ENCODE measurements at regions not wholly inside any gene's neighbourhood (a gene's known extent, or its start where the extent isn't known, plus 50 kb on each side); places are given as distances from the start of the nearest gene placed in this dataset.

DNA sequence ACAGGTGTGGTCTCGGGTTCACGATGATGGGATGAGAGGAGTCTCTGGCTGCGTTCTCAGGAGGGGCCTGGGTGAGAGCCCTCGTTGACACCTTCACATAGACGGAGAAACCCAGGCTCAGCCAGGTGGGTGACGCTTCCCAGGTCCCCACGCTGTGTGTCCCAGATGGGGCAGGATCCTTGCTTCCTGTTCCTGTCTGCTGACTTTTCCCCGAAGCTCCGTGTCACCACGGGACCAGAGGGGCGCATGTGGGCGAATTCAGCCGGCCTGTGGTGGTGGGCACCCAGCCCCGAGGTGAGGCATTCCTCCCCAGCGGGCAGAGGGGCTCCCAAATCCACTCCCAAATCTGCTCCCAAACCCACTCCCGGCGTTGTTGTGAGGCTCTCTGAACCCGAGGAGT lies 732.8 kb downstream of the BRD1 start:
- no peak for DNase-seq

DNA sequence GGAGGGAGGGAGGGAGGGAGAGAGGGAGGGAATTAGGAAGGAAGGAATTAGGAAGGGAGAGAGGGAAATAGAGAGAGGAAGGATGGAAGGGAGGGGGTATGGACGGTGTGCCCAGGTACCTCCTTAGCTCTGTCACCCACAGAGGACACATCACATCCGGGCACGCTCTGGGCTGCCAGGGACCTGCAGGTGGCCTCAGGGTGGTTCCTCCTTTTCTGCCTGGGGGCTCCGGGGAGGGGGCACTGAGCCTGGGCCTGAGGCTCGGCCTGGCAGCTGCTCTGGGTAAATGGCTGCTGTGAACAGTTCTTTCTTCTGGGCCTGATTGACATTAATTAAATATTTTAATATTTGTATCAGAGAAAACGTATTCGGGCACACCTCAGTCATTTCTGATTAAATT lies 733.5 kb downstream of the BRD1 start:
- no peak for DNase-seq

DNA sequence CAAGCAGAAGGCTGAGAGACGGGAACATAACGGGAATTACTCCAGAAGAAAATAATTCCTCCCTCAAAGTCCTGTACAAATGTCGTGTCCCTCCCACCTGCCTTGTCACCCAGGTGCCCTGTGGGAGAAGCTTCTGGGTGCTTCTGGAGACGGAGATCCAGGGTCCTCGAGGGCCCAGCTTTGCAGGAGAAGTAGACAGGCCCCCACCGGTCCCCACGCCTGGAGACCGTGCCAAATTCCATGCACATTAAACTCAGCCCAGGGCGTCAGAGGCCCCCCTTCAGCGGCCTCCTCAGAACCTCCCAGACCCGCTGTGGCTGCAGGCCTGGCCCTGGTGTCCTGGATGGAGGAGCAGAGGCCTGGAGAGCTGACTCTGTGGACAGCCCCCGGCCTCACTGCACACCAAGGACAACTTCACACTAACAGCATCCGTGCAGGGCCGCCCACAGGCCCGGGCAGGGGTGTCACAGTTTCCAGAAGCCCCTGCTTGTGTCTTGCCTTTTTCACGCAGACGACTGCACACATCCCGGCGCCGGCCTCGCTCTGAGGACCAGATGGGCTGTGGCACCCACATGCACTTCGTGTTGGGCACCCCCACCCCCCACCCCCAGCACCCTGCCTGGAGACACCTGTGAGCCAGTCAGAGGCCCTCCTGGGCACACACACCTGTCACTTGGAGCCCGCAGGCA lies 734.3 kb downstream of the BRD1 start:
- no peak for DNase-seq

DNA sequence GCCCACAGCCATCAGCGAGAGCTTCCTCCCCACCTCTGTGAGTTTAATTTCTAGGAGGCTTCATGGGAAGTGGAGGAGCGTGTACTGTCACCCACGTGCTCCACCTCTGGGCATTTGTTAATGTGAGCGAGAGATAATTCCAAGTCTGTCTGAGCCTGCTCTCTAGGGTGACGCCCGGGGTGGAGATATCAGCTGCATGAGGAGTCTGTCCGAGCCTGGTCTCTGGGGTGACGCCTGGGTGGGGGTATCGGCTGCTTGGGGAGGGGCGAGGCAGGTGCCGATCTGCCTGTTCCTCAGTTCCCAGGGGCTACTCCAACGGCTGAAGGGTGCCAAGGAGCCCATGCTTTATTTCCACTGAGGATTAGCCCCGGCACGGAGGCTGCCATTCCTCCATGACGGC lies 735.0 kb downstream of the BRD1 start:
- DNase-seq: no peak

DNA sequence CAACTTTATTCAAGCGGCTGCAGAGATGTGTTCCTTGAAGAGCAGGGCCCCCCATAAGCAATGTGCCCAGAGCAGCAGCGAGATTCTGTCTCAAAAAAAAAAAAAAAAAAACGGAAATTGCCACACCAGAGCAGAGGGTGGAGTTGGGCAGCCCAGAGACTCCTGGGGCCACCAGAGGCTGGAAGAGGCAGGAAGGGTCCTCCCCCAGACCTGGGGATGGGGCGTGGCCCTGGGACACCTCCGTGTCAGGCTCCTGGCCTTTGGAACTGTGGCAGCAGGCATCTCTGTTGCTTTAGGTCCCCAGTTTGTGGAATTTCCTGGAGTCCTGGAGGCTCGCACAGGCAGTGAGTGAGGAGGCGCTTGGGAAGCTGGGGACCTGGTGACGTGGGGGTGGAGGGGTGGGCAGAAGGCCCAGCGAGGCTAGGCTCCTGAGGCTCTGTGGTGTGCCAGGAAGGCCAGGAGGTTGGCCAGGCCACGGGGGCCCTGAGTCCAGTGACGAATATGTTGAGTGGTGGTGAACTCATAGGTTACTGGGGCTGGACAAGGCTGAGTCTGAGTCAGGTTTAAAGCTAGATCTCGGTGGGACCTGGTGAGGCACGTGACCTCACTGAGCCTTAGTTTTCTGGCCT lies 735.6 kb downstream of the BRD1 start:
- DNase-seq: no peak

DNA sequence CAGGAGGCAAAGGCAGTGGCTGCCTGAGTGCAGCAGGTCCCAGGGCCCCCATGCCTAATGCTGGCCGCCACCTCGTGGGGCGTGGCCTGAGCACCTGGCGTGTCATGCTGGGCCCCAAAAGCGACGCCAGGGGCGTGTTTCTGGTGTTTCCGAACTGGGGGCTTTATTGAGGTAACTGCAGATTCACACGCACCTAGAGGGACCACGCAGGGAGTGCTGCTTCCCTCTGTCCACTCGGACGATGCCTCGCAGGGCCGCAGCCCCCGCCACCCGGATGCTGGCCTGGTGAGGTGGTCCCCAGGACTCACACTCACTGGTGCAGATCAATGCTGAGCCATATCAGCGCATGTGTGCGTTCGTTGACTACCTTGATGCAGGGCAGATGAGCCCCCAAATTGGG lies 736.2 kb downstream of the BRD1 start:
- DNase-seq: no peak

DNA sequence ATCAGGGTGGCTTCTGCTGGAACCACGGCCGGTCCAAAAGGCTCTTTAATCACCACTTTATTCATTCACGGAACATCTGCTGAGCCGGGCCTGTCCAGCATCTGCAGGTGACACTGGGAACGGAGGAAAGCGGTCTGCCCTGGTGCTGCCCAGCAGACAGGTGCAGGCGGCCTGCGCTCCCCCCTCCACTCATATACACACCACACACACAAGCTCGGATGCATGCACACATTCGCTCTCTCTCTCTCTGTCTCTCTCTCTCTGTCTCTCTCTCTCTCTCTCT lies 736.9 kb downstream of the BRD1 start:
- no peak for DNase-seq

DNA sequence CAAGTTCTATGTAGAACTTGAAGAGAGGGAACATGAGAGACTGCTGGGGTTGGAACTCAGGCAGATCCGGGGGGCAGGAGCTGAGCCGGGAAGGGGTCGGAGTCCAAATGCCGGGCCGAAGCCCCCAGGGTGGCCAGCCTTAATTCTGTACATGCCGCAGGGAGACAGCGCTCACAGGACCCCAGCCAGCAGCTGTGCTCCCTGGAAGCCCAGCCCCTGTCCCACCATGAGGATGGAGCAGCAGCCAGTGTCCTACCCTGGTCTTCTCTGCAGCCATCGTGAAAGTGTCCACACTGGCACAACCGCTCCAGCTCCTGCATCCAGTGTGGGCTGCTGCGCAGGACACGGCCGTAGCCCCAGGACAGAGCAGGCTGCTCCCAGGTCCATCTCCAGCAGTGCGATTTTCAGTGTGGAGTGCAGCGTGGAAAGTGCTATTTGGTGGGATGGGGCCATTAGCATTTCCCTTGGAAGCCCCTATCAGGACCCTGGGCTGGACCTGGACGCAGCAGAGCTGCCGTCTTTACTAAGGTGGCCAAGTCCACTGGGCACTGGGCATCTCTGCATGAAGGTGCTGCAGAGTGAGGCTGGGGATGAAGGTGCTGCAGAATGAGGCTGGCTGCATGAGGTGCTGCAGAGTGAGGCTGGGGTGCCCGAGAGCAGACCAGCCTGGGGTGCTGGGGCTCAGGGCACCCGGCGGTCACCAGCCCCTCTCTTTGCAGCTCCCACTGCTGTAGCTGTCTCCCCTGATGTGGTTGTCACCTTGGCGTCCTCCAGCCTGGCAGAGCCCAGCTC lies 737.4 kb downstream of the BRD1 start:
- DNase-seq: no peak

DNA sequence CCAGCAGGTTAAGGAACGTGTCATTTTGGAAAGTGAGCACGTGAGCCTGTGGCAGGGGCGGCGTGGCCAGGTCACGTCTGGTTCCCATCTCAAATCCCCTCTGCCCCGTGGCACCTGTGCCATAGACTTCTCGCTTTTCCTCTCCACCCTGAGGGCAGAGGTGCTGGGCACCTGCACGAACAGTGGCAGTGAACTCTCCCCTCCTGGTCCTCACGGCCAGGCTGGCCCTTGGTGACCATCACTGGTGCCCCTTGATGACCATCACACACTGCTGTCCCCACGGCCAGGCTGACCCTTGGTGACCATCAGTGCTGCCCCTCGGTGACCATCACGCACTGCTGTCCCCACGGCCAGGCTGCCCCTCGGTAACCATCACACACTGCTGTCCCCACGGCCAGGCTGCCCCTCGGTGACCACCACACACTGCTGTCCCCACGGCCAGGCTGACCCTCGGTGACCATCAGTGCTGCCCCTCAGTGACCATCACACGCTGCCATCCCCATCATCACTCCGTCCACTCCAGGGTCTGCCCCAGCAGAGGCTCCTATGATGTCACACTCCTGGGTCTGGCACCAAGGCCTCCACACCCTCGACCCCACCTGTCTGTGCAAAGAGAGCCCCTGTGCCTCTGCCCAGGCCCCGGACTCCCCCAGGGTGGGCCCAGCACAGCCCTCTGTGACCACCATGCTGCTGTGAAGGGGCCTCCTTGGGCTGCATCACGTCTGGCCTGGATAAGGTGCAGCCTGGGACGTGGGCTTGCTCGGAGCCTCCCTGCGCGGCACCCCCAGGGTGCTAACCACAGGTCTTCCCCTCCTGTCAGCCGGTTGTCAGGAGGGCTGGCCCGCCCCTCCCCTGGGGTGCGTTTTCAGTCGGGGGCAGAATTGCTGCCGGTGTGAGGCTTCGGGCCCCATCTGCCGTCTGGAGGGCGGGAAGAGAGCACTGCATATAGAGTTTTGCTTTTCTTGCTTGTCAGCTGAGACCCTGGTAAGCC lies 738.6 kb downstream of the BRD1 start:
- DNase-seq: no peak

DNA sequence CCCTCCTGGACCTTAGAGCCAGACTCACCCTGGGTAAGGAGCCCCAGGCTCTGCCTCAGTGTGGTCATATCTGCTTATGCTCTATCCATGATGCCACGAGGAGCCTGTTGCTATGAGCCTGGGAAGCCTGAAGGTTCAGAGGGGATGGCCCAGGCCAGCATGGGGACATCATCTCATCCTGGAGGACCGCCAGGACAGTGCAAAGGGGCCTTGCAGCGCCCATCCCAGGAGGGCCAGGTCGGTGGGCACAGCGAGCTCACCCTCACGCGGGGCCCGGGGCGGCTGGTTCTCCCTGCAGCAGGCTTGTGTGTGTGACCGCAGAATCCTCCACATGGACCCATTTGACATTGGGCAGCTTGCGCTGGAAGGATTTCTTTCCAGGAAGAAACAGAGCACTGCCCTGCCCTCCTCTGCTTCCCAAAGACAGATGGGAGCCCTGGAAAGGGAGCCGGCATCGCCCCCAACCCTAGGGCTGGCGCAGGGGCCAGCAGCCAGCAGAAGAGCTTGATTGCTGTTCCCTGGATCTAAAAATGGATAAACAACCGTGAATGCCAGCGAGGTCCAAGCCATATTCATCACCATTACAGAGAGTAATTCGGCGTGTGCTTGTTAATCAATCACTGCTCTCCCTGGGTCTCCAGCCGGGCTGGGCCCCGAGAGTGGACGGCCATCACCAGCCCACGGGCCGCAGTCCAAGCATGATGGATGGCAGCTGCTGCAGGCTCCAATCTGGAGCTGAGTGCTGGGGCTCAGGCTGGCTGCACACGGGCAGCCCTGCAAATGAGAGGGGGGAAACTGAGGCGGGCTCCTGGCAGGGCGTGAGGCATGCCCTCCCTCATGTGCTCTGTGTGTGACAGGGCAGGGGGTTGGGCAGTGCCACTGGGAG lies 739.7 kb downstream of the BRD1 start:
- DNase-seq: no peak

DNA sequence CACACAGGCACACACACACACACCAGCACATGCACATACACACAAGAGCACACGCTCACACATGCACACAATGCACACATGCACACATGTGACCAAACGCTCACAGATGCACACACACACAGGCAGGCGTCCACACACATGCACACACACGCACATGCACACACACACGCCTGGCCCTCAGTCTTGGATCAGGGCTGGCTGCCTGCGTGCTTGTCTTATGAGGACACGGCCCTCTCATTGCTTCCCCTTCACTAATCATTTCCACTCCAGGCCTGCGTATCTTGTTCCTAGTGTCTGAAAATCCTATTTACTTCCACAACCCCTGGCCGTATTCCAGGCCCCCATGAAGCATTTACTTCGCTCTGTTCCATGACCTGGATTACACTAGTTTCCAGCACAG lies 740.5 kb downstream of the BRD1 start:
- peak; percentile 20 for DNase-seq

DNA sequence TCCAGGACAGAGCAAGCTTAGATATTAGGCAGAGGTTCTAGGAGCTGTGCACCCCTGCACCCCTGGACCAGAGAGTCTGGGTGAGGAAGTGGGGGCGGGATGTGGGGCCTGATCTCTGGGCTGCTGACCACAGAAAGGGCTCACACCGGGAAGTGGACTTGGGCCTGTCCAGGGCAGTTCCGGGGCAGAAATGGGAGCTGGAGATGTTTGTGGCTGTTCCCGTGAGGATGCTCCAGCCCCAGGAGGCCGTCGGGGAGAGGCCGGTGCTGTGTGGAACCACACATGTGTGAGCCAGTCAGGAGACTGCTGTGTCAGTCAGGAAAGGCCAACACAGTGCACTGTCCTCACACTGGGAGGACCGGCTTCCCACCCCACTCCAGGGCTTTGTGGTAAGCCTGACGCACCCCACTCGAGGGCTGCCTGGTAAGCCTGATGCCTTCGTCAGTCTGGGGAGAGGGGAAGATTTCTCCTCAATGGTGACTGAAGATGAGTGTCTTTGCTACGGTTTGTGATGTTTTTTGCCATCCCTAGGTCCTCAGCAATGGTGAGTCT lies 741.0 kb downstream of the BRD1 start:
- no peak for DNase-seq

DNA sequence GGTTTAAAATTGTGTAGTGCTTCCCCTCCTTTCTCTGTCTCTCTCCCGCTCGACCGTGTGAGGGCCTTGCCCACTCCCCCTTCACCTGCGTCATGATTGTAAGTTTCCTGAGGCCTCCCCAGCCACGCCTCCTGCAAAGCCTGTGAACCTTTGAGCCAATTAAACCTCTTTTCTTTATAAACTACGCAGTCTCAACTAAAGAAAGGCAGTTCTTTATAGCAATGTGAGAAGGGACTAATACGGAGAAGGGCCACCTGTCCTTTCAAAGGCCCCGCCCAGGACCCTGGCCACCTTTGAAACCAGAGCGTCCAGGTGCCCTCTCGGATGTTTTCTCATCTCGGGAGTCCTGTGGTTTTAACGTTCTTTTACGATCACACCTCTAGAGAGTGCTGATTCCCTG lies 741.5 kb downstream of the BRD1 start:
- DNase-seq: no peak

DNA sequence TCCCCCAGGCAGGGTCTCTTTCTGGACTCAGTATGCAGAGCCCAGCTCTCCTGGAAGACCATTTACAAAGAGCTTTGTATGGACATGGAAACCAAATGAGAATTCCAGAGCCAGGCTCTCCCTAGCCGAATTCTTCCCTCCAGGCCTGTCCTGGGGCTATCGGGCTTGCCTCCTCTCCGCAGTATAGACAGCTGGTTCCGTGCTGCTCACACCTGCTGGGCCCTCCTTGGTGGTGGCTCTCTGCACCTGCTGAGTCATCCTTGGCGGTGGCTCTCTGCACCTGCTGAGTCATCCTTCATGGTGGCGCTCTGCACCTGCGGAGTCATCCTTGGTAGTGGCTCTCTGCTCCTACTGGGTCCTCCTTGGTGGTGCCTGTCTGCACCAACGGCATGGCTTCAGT lies 743.5 kb downstream of the BRD1 start:
- DNase-seq: no peak

DNA sequence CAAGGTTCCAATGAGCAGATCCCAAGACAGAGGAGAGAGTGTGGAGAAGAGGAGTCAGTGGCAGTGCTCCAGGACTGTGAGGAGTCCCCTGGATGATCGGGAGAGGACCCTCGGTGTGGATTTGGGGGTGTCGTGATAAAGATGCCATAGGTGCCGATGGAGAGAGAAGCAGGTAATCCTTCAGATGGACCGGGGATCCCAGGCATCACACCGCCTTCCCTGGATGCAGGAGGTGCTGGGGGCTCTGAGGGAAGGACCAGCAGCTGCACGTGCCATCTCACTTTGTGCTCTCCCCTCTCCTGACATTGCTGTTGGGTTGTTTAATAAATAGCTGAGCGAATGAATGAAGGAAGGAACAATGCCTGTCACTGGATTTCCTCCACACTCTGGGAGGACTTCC lies 744.1 kb downstream of the BRD1 start:
- DNase-seq: no peak

DNA sequence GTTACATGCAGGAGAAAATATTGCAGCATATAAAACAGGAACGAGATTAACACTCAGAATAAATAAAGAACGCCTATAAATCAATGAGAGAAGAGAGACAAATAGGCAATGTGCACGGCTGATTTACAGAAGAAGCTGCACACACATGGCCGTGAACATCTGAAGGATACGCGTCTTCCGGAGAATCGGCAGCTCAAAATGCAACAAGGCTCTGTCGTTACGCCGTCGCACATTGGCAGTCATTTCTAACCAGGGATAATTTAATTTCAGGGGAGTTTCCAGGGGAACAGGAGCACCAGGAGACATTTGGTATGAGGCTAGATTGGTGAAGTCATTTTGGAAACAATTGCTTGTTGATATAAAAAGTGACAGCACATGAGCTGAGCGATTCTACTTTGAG lies 745.2 kb downstream of the BRD1 start:
- no peak for DNase-seq

DNA sequence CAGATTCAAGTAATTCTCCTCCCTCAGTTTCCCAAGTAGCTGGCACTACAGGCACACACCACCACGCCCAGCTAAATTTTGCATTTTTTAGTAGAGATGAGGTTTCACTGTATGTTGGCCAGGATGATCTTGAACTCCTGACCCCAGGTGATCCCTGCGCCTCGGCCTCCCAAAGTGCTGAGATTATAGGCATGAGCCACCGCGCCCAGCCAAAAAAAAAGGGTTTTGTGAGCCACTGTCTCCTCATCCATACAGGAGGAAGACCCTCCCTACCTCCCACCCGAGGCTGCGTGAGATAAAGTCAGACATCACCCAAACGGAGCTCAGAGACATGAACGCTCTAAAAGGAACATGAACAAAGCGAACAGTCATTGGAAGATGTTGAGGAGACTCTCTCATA lies 745.7 kb downstream of the BRD1 start:
- no peak for DNase-seq

DNA sequence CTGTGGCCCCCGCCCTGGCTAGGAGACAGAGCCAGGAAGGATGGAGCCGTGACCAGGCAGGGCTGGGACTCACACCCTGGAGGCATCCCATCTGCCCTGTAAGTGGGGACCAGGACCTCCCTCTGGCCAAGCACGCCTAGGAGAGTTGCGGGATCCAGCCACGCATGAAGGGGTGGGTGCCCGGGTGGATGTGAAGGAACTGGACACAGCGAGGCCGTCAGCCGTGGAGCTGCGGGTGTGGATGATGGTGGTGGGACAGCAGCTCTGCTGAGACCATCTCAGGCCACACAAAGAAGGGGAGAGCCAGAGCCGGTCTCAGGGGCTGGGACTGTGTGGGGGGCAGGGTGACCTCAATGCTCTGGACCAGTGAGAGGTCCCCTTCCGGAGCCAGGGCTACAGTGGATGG lies 746.4 kb downstream of the BRD1 start:
- no peak for DNase-seq

DNA sequence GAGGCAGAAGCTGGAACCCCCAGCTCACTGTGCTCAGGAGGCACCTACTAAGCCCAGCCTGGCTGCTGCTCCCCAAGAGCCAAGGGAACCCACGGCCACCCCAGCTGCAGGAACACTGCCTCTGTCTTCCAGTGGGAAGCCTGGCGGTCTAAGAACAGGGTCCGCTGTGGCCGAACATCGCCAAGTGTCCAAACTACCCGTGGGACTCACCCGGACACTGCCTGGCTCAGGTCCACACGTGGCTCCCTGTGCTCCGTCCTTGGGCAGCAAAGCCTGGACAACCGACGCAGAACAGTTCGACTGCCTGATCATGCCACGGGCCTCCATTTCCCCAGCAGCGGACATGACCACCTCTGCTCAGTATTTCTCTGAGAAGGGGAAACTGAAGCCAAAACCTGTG lies 747.0 kb downstream of the BRD1 start:
- DNase-seq: no peak

DNA sequence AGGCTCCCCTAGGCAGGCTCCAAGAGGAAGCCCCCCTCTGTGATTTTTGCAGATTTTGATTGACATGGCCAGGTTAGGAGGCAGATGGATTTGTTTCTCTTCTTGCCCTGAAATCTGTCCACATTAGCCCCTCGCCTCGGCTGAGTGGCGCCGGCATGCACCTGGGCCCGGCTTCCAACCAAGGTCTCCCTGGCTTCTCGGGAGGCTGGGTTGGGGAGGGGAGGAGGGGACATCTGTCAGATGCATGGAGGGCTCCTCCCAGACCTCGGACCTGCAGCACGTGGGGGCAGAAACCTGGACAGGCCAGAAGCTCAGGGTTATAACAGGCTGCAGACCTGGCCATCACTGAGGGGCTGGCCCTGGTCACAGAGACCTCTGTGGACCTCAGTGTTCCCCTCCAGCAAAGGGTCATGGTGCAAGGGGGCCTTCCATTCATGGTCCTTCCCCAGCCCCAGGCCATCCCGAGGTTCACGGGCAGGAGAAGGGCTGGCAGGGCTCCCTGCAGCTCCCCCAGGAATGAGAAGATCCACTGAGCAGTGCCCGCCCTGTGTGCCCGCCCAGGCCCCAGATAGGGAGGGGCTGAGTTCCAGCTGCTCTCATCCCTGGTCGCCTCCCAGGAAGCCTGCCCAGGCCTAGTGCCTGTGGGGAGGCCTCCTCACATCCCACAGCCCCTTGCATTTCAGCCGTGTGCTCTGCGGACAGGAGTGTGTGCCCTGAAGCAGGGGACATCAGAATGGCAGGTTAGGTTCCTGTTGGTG lies 747.8 kb downstream of the BRD1 start:
- no peak for DNase-seq
